GM23338 (cell line): ENCODE measurements at regions not wholly inside any gene's neighbourhood (a gene's known extent, or its start where the extent isn't known, plus 50 kb on each side); places are given as distances from the start of the nearest gene placed in this dataset.

Source experiments
- ATAC-seq: fragments of 200-7000 bp; cut with Tn5 transposase; 3 replicates; pipeline ENCODE4 v1.9.1; 2020
- DNase-seq: peaks from one replicate; pipeline ENCODE4 v3.0.0-alpha.2; 2015; ENCODE audit warnings: low spot score
- H2AFZ ChIP-seq: fragments of 200-600 bp; sonication (generic); 2 replicates; pipeline ENCODE4 v1.8.0; 2016; ENCODE audit warnings: antibody characterized with exemption, mild to moderate bottlenecking, moderate library complexity
- H3F3A ChIP-seq: fragments of 200-600 bp; sonication (generic); replicated peaks from 2 replicates; pipeline ENCODE4 v1.8.0; 2017; ENCODE audit warnings: antibody characterized with exemption, mixed run types, low read depth
- H3K27ac ChIP-seq: fragments of 200-600 bp; sonication (generic); 2 replicates; pipeline ENCODE4 v1.6.1; 2016; ENCODE audit warnings: low read depth
- H3K27me3 ChIP-seq: fragments of 200-600 bp; sonication (generic); 2 replicates; pipeline ENCODE4 v1.8.0; 2016; ENCODE audit warnings: mild to moderate bottlenecking, mixed run types, moderate library complexity; ENCODE audit not compliant: insufficient read depth
- H3K36me3 ChIP-seq: fragments of 200-600 bp; sonication (generic); 2 replicates; pipeline ENCODE4 v1.8.0; 2016; ENCODE audit warnings: mild to moderate bottlenecking; ENCODE audit not compliant: insufficient read depth
- H3K4me1 ChIP-seq: fragments of 200-600 bp; sonication (generic); 2 replicates; pipeline ENCODE4 v1.8.0; 2016; ENCODE audit warnings: mild to moderate bottlenecking, moderate library complexity; ENCODE audit not compliant: insufficient read depth
- H3K4me2 ChIP-seq: fragments of 200-600 bp; sonication (generic); 2 replicates; pipeline ENCODE4 v1.7.1; 2017; ENCODE audit warnings: mixed run types
- H3K4me3 ChIP-seq: fragments of 200-600 bp; sonication (generic); 2 replicates; pipeline ENCODE4 v1.6.1; 2016; ENCODE audit warnings: mixed run types
- H3K79me2 ChIP-seq: fragments of 200-600 bp; sonication (generic); replicated peaks from 2 replicates; pipeline ENCODE4 v1.8.0; 2017; ENCODE audit warnings: mild to moderate bottlenecking; ENCODE audit not compliant: insufficient read depth
- H3K9me2 ChIP-seq: fragments of 200-600 bp; sonication (generic); 2 replicates; pipeline ENCODE4 v1.8.0; 2017; ENCODE audit not compliant: insufficient read depth
- H4K20me1 ChIP-seq: fragments of 200-600 bp; sonication (generic); replicated peaks from 2 replicates; pipeline ENCODE4 v1.8.0; 2017; ENCODE audit warnings: mild to moderate bottlenecking; ENCODE audit not compliant: insufficient read depth
- H3K27ac Mint-ChIP-seq: 2 replicates; pipeline ENCODE4 v1.8.0; 2020; ENCODE audit warnings: inconsistent platforms, mild to moderate bottlenecking, moderate library complexity, mixed read lengths
- H3K27me3 Mint-ChIP-seq: 3 replicates; pipeline ENCODE4 v1.8.0; 2022; ENCODE audit warnings: low read depth, mild to moderate bottlenecking, moderate library complexity, mixed read lengths, inconsistent platforms; ENCODE audit not compliant: insufficient read depth, poor library complexity
- H3K36me3 Mint-ChIP-seq: 3 replicates; pipeline ENCODE4 v1.8.0; 2021; ENCODE audit warnings: low read depth, mild to moderate bottlenecking, inconsistent platforms, moderate library complexity, mixed read lengths
- H3K4me1 Mint-ChIP-seq: 3 replicates; pipeline ENCODE4 v1.8.0; 2020; ENCODE audit warnings: mild to moderate bottlenecking, inconsistent platforms, mixed read lengths
- H3K4me3 Mint-ChIP-seq: 3 replicates; pipeline ENCODE4 v1.8.0; 2021; ENCODE audit warnings: moderate library complexity, mild to moderate bottlenecking, inconsistent platforms, mixed read lengths
- H3K9me3 Mint-ChIP-seq: 3 replicates; pipeline ENCODE4 v1.8.0; 2020; ENCODE audit warnings: moderate library complexity, mild to moderate bottlenecking, inconsistent platforms, mixed read lengths
- CREB1 ChIP-seq: fragments of 250-450 bp; sonication (Bioruptor Pico); IDR thresholded peaks from 2 replicates; pipeline ENCODE4 v1.5.0; 2020; ENCODE audit warnings: low read depth, mild to moderate bottlenecking, moderate library complexity
- CTCF ChIP-seq, 2 experiments: fragments of 200-600 bp in 1 of 2; sonication (generic) in 1 of 2; conservative IDR thresholded peaks; 2 replicates each; pipeline versions ENCODE4 v1.5.1 to v1.6.1; 2016 to 2017; ENCODE audit warnings: antibody characterized with exemption in 2 of 2, low read depth in 2 of 2, mild to moderate bottlenecking in 2 of 2, moderate library complexity in 1 of 2
- EZH2 ChIP-seq: fragments of 200-600 bp; sonication (generic); IDR thresholded peaks from one replicate; pipeline ENCODE4 v1.8.0; 2017; ENCODE audit warnings: antibody characterized with exemption, mild to moderate bottlenecking, low read depth; ENCODE audit not compliant: unreplicated experiment
- EZH2phosphoT487 ChIP-seq: fragments of 200-600 bp; sonication (generic); IDR thresholded peaks from one replicate; pipeline ENCODE4 v1.8.1; 2018; ENCODE audit warnings: antibody characterized with exemption; ENCODE audit not compliant: unreplicated experiment
- JUNB ChIP-seq: IDR thresholded peaks from one replicate; pipeline ENCODE4 v1.6.1; 2016; ENCODE audit warnings: antibody characterized with exemption; ENCODE audit not compliant: unreplicated experiment
- NANOG ChIP-seq: IDR thresholded peaks from 2 replicates; pipeline ENCODE4 v1.6.1; 2016; ENCODE audit warnings: antibody characterized with exemption, borderline replicate concordance
- POLR2AphosphoS5 ChIP-seq: IDR thresholded peaks from 2 replicates; pipeline ENCODE4 v1.6.1; 2016; ENCODE audit warnings: antibody characterized with exemption, low read depth
- REST ChIP-seq: IDR thresholded peaks from one replicate; pipeline ENCODE4 v1.6.1; 2018; ENCODE audit warnings: antibody characterized with exemption; ENCODE audit not compliant: unreplicated experiment
- STAT1 ChIP-seq: IDR thresholded peaks from one replicate; pipeline ENCODE4 v1.6.1; 2016; ENCODE audit warnings: antibody characterized with exemption; ENCODE audit not compliant: unreplicated experiment
- ZNF114 ChIP-seq: fragments of 250-450 bp; sonication (Bioruptor Pico); IDR thresholded peaks from 2 replicates; pipeline ENCODE4 v1.5.0; 2020; ENCODE audit warnings: mild to moderate bottlenecking, moderate library complexity
- ZNF331 ChIP-seq: fragments of 250-450 bp; sonication (Bioruptor Pico); IDR thresholded peaks from 2 replicates; pipeline ENCODE4 v1.5.0; 2020; ENCODE audit warnings: low read depth, mild to moderate bottlenecking, moderate library complexity
- ZNF462 ChIP-seq: fragments of 250-450 bp; sonication (Bioruptor Pico); IDR thresholded peaks from 2 replicates; pipeline ENCODE4 v1.5.0; 2020; ENCODE audit warnings: mild to moderate bottlenecking, moderate library complexity
- TF ChIP-seq, protein P1 (sequence below): IDR thresholded peaks from 2 replicates; pipeline ENCODE4 v1.6.1; 2016; ENCODE audit warnings: antibody characterized with exemption

DNA sequence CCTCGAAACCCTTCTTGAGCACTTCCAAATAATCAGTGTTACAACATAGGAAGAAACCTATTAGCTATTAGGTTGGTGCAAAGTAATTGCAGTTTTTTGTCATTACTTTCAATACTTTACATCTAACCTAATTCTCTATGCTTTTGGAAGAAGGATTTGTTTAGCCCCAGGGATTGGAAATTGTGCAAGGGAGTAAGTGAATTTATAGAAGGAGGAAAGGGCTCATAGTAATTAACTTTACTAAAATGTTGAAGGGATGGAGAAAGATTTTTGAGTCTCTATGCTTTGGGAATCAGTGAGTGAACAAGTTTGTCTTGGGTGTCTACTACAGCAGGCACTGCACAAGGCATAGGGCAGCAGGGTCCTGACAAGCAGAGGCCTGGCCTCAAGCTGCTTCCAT, 261.1 kb downstream of the EN1 start:
- Histone ChIP-seq H3K9me2 (no peaks in the 10 kb centered on the region), H3K79me2 (no peaks in the 10 kb centered on the region), H3K27ac (no peak overlapping the region), H3K4me3 (no peak overlapping the region), H3F3A (no peaks in the 10 kb centered on the region), H4K20me1 (no peaks in the 10 kb centered on the region), H3K4me2 (no peak overlapping the region), H3K36me3 (no peaks in the 10 kb centered on the region), H2AFZ (no peak overlapping the region), H3K27me3 (no peaks in the 10 kb centered on the region), H3K4me1 (peaks cover 16% of the 10 kb centered on the region)
- no peaks in the 10 kb centered on the region for H3K9me3 Mint-ChIP-seq
- no peak overlapping the region for H3K27ac Mint-ChIP-seq
- TF ChIP-seq ZNF462 (CRISPR knock-in tag) (no peak), ZNF331 (CRISPR knock-in tag) (no peak), REST (no peak), CREB1 (CRISPR knock-in tag) (no peak), NANOG (no peak), CTCF (conservative IDR thresholded peaks at IDR 0.05; ENCODE audit: low read depth in 2 of 2) (no peak), EZH2 (no peak), JUNB (no peak), POLR2AphosphoS5 (no peak), ZNF114 (CRISPR knock-in tag) (no peak), STAT1 (no peak), EZH2phosphoT487 (no peak)
- TF ChIP-seq, protein P1, sequence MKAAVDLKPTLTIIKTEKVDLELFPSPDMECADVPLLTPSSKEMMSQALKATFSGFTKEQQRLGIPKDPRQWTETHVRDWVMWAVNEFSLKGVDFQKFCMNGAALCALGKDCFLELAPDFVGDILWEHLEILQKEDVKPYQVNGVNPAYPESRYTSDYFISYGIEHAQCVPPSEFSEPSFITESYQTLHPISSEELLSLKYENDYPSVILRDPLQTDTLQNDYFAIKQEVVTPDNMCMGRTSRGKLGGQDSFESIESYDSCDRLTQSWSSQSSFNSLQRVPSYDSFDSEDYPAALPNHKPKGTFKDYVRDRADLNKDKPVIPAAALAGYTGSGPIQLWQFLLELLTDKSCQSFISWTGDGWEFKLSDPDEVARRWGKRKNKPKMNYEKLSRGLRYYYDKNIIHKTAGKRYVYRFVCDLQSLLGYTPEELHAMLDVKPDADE: no peak
- no peak for ATAC-seq
- no peak for DNase-seq
- peaks cover 20% of the 10 kb centered on the region for H3K4me1 Mint-ChIP-seq
- H3K4me3 Mint-ChIP-seq: no peak overlapping the region
- no peaks in the 10 kb centered on the region; the same call in 2 of the 3 replicates for H3K36me3 Mint-ChIP-seq
- peaks cover 2% of the 10 kb centered on the region for H3K27me3 Mint-ChIP-seq
